Epithelial cell of esophagus (primary cell): ENCODE measurements at regions not wholly inside any gene's neighbourhood (a gene's known extent, or its start where the extent isn't known, plus 50 kb on each side); places are given as distances from the start of the nearest gene placed in this dataset.

ENCODE experiments used
- DNase-seq: peaks from one replicate; pipeline ENCODE4 v3.0.0; 2010; ENCODE audit warnings: low read depth
- H3K4me3 ChIP-seq: 2 replicates; pipeline ENCODE4 v1.5.1; 2011; ENCODE audit warnings: mild to moderate bottlenecking, low read length, control low read depth
- CTCF ChIP-seq: IDR thresholded peaks from 2 replicates; pipeline ENCODE4 v1.5.1; 2011; ENCODE audit warnings: low read depth, mild to moderate bottlenecking, low read length, control low read depth, inconsistent platforms; ENCODE audit not compliant: insufficient read depth; ENCODE audit errors: missing control alignments

GRCh38 chr2:220154304-220154703 is 526.9 kb downstream of the SLC4A3 start:
- peak; percentile 17 for TF ChIP-seq CTCF
- no peak for DNase-seq
- H3K4me3 ChIP-seq: no peak overlapping the region

GRCh38 chr2:220157312-220157711 is 529.9 kb downstream of the SLC4A3 start:
- H3K4me3 ChIP-seq: no peak overlapping the region
- TF ChIP-seq CTCF: no peak
- DNase-seq: no peak

- no peak for DNase-seq
- no peak for TF ChIP-seq CTCF
- H3K4me3 ChIP-seq: no peak overlapping the region
Observed at GRCh38 chr2:220159738-220160137, 532.3 kb downstream of the SLC4A3 start.

GRCh38 chr2:220162320-220162719 is 534.9 kb downstream of the SLC4A3 start:
- TF ChIP-seq CTCF: no peak
- H3K4me3 ChIP-seq: no peak overlapping the region
- DNase-seq: peak; percentile 64

- peak; percentile 27 for DNase-seq
- TF ChIP-seq CTCF: no peak
- no peak overlapping the region for H3K4me3 ChIP-seq
Observed at GRCh38 chr2:220163486-220163885, 536.1 kb downstream of the SLC4A3 start.

GRCh38 chr2:220165401-220165800 is 538.0 kb downstream of the SLC4A3 start:
- TF ChIP-seq CTCF: peak; percentile 40
- H3K4me3 ChIP-seq: no peak overlapping the region
- peak; percentile 27 for DNase-seq

- H3K4me3 ChIP-seq: no peak overlapping the region
- TF ChIP-seq CTCF: no peak
- DNase-seq: no peak
Observed at GRCh38 chr2:220166616-220167015, 539.2 kb downstream of the SLC4A3 start.
